HCT116 (cell line): ENCODE measurements at regions not wholly inside any gene's neighbourhood (a gene's known extent, or its start where the extent isn't known, plus 50 kb on each side); places are given as distances from the start of the nearest gene placed in this dataset.

Experiments
- ATAC-seq: fragments of 200-7000 bp; cut with Tn5 transposase; 2 replicates; pipeline ENCODE4 v1.9.1; 2020; ENCODE audit warnings: mild to moderate bottlenecking, moderate library complexity
- BruUV-seq: library from RNA; stranded (reverse); fragments of 400-500 nt; replicated peaks from 2 replicates; lab custom pipeline; 2021; lab: Mats Ljungman, UMichigan
- CTCF ChIA-PET: fragments of 300-600 bp; sonication (Branson Sonifier 250); formaldehyde crosslinking; loops from one replicate; lab custom pipeline; 2021; ENCODE audit warnings: antibody characterized with exemption; lab: Charles Lee
- POLR2A ChIA-PET: fragments of 300-600, 350-600 bp; sonication (Branson Sonifier 250); formaldehyde crosslinking; loops from one replicate; lab custom pipeline; 2021; ENCODE audit warnings: antibody characterized with exemption; lab: Charles Lee
- RAD21 ChIA-PET, 2 experiments: fragments of 300-600 bp; sonication (Branson Sonifier 250); formaldehyde crosslinking; loops; one replicate each; lab custom pipeline; 2023; ENCODE audit warnings: low total read pairs in 2 of 2; ENCODE audit not compliant: uncharacterized antibody in 2 of 2, unreplicated experiment in 2 of 2, low non-redundant PET in 1 of 2; lab: Charles Lee
- DNase-seq: peaks from one replicate; pipeline ENCODE4 v3.0.0-alpha.2; 2010; ENCODE audit warnings: low read depth, low spot score
- H2AFZ ChIP-seq: fragments of 200-600 bp; shearing (Covaris generic), sonication (generic); 2 replicates; pipeline ENCODE4 v1.6.1; 2017; ENCODE audit warnings: low read depth, mixed run types, mixed read lengths, antibody characterized with exemption, low read length; ENCODE audit not compliant: poor library complexity, severe bottlenecking
- H3K27ac ChIP-seq: 2 replicates; pipeline ENCODE4 v1.5.1; 2012; ENCODE audit warnings: low read depth, low read length
- H3K27me3 ChIP-seq: fragments of 200-600 bp; sonication (generic); 2 replicates; pipeline ENCODE4 v1.6.1; 2016; ENCODE audit warnings: mixed run types, low read length, mixed read lengths; ENCODE audit not compliant: insufficient read depth
- H3K36me3 ChIP-seq, 2 experiments: fragments of 200-500 bp in 1 of 2; fragments of 200-600 bp in 1 of 2; sonication (Bioruptor generic) in 1 of 2; sonication (generic) in 1 of 2; 2 replicates each; pipeline versions ENCODE4 v1.5.1 to v1.6.1; 2014 to 2016; ENCODE audit warnings: low read length in 2 of 2, inconsistent platforms in 1 of 2, mixed read lengths in 1 of 2, mixed run types in 1 of 2; ENCODE audit not compliant: insufficient read depth in 2 of 2, control insufficient read depth in 1 of 2
- H3K4me1 ChIP-seq, 2 experiments: fragments of 200-600 bp in 1 of 2; sonication (generic) in 1 of 2; 2 replicates each; pipeline versions ENCODE4 v1.5.1 to v1.6.1; 2012 to 2017; ENCODE audit warnings: low read length in 2 of 2, inconsistent platforms in 1 of 2, mild to moderate bottlenecking in 1 of 2, mixed read lengths in 1 of 2, mixed run types in 1 of 2, moderate library complexity in 1 of 2; ENCODE audit not compliant: insufficient read depth in 2 of 2, control insufficient read depth in 1 of 2
- H3K4me2 ChIP-seq: fragments of 200-600 bp; sonication (generic); 2 replicates; pipeline ENCODE4 v1.6.1; 2017; ENCODE audit warnings: mixed run types, low read length, mixed read lengths
- H3K4me3 ChIP-seq, 2 experiments: fragments of 200-600 bp in 1 of 2; sonication (generic) in 1 of 2; replicated peaks in 1 of 2; 2 replicates each; pipeline ENCODE4 v1.5.1; 2011 to 2016; ENCODE audit warnings: low read length in 2 of 2, control low read depth in 1 of 2, low read depth in 1 of 2, mild to moderate bottlenecking in 1 of 2, mixed read lengths in 1 of 2, mixed run types in 1 of 2
- H3K79me2 ChIP-seq: fragments of 200-600 bp; sonication (generic); 2 replicates; pipeline ENCODE4 v1.6.1; 2017; ENCODE audit warnings: mild to moderate bottlenecking, mixed run types, low read length, moderate library complexity, mixed read lengths; ENCODE audit not compliant: insufficient read depth
- H3K9ac ChIP-seq: fragments of 200-600 bp; sonication (generic); 2 replicates; pipeline ENCODE4 v1.6.1; 2016; ENCODE audit warnings: low read length, mixed read lengths
- H3K9me2 ChIP-seq: fragments of 200-600 bp; sonication (generic), shearing (Covaris generic); 2 replicates; pipeline ENCODE4 v1.6.1; 2017; ENCODE audit warnings: mixed run types, mild to moderate bottlenecking, moderate library complexity; ENCODE audit not compliant: insufficient read depth
- H3K9me3 ChIP-seq, 2 experiments: fragments of 200-500 bp in 1 of 2; fragments of 200-600 bp in 1 of 2; sonication (Bioruptor generic) in 1 of 2; sonication (generic) in 1 of 2; 2 replicates each; pipeline ENCODE4 v1.6.1; 2014 to 2017; ENCODE audit warnings: low read length in 2 of 2, mixed read lengths in 2 of 2, inconsistent platforms in 1 of 2, low read depth in 1 of 2, mild to moderate bottlenecking in 1 of 2, mixed run types in 1 of 2, moderate library complexity in 1 of 2; ENCODE audit not compliant: control insufficient read depth in 1 of 2, insufficient read depth in 1 of 2
- H4K20me1 ChIP-seq: fragments of 200-600 bp; sonication (generic), shearing (Covaris generic); 2 replicates; pipeline ENCODE4 v1.6.1; 2017; ENCODE audit warnings: mixed run types, mild to moderate bottlenecking, moderate library complexity; ENCODE audit not compliant: insufficient read depth
- EGR1 ChIP-seq: IDR thresholded peaks from 2 replicates; pipeline ENCODE4 v1.6.1; 2012; ENCODE audit warnings: low read depth
- ELF1 ChIP-seq: IDR thresholded peaks from 2 replicates; pipeline ENCODE4 v1.6.1; 2012; ENCODE audit warnings: low read depth, borderline replicate concordance
- EZH2phosphoT487 ChIP-seq: fragments of 200-600 bp; IDR thresholded peaks from 2 replicates; pipeline ENCODE4 v1.6.1; 2018; ENCODE audit warnings: antibody characterized with exemption, borderline replicate concordance
- FOSL1 ChIP-seq: IDR thresholded peaks from 2 replicates; pipeline ENCODE4 v1.6.1; 2012; ENCODE audit warnings: low read depth
- POLR2AphosphoS5 ChIP-seq: IDR thresholded peaks from 2 replicates; pipeline ENCODE4 v1.6.1; 2011; ENCODE audit warnings: mild to moderate bottlenecking, low read depth, low read length, moderate library complexity
- TCF7L2 ChIP-seq: IDR thresholded peaks from 2 replicates; pipeline ENCODE4 v1.7.0; 2011; ENCODE audit warnings: borderline replicate concordance, inconsistent platforms; ENCODE audit not compliant: insufficient read depth, insufficient read length; ENCODE audit errors: extremely low read depth
- ZFX ChIP-seq: fragments of 450-650 bp; IDR thresholded peaks from 2 replicates; pipeline ENCODE4 v1.6.1; 2017
- intact Hi-C: fragments of 100-400 bp; cut with micrococcal nuclease; formaldehyde crosslinking; loops from 2 replicates; pipeline ENCODE4 v1.10.0; 2022
- TF ChIP-seq, protein P1 (sequence below), 3 experiments: fragments of 200-600 bp in 1 of 3; sonication (generic) in 1 of 3; IDR thresholded peaks in 2 of 3; conservative IDR thresholded peaks in 1 of 3; 2 replicates each; pipeline ENCODE4 v1.5.1; 2012 to 2017; ENCODE audit warnings: low read depth in 2 of 3, low read length in 2 of 3, antibody characterized with exemption in 1 of 3, borderline replicate concordance in 1 of 3, control low read depth in 1 of 3, mild to moderate bottlenecking in 1 of 3, mixed read lengths in 1 of 3, mixed run types in 1 of 3, moderate library complexity in 1 of 3; ENCODE audit not compliant: insufficient read depth in 1 of 3
- TF ChIP-seq, protein P2 (sequence below): IDR thresholded peaks from 2 replicates; pipeline ENCODE4 v1.6.1; 2011; ENCODE audit warnings: mild to moderate bottlenecking, low read length, moderate library complexity; ENCODE audit not compliant: insufficient replicate concordance; ENCODE audit errors: extremely low read depth
- TF ChIP-seq, protein P3 (sequence below): IDR thresholded peaks from 2 replicates; pipeline ENCODE4 v1.6.1; 2012

DNA sequence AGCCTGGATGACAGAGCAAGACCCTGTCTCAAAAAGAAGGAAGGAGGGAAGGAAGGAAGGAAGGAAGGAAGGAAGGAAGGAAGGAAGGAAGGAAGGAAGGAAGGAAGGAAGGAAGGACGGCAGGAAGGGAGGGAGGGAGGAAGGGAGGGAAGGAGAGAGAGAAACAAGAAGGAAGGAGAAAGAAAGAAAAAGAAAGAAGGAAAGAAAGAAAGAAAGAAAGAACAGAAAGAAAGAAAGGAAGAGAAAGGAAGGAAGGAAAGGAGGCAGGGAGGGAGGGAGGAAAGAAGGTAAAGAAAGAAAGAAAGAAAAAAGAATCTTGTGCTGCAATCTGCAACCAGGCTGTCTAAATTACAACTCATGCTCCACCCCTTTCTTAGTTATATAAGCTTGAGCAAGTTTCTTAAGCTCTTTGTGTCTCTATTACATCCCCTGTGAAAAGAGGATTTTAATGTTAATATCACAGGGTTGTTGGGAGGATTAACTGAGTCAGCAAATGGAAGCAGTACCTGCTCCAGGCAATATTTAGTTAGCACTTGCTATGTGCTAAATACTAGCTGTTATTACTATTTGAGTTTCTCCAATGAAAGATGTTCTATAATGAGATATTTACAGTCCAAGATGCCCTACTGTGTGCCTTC lies 917.9 kb upstream of the AUTS2 start:
- ATAC-seq (no peak), DNase-seq (no peak)
- Histone ChIP-seq H3K4me3 (no peak overlapping the region), H2AFZ (no peak overlapping the region), H3K4me1 (no peaks in the 10 kb centered on the region), H3K27me3 (no peaks in the 10 kb centered on the region), H3K9ac (no peak overlapping the region), H3K27ac (no peak overlapping the region), H3K79me2 (no peaks in the 10 kb centered on the region), H3K4me2 (no peak overlapping the region), H3K9me2 (no peaks in the 10 kb centered on the region), H3K36me3 (no peaks in the 10 kb centered on the region), H4K20me1 (no peaks in the 10 kb centered on the region), H3K9me3 (peaks cover 0 to 7% of the 10 kb centered on the region in 2 experiments; a peak in 2 of 4 replicates)
- ChIA-PET POLR2A (no interaction called here), RAD21 (no interaction called here), CTCF (no interaction called here)
- intact Hi-C loops: no loop called here
- no TSS peak for BruUV-seq
- TF ChIP-seq, protein P1, sequence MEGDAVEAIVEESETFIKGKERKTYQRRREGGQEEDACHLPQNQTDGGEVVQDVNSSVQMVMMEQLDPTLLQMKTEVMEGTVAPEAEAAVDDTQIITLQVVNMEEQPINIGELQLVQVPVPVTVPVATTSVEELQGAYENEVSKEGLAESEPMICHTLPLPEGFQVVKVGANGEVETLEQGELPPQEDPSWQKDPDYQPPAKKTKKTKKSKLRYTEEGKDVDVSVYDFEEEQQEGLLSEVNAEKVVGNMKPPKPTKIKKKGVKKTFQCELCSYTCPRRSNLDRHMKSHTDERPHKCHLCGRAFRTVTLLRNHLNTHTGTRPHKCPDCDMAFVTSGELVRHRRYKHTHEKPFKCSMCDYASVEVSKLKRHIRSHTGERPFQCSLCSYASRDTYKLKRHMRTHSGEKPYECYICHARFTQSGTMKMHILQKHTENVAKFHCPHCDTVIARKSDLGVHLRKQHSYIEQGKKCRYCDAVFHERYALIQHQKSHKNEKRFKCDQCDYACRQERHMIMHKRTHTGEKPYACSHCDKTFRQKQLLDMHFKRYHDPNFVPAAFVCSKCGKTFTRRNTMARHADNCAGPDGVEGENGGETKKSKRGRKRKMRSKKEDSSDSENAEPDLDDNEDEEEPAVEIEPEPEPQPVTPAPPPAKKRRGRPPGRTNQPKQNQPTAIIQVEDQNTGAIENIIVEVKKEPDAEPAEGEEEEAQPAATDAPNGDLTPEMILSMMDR (IDR thresholded peaks at IDR 0.05 in 2 of 3, conservative IDR thresholded peaks at IDR 0.05 in 1 of 3; ENCODE audit: borderline replicate concordance in 1 of 3, insufficient read depth in 1 of 3, low read depth in 2 of 3, low read length in 2 of 3): no peak
- TF ChIP-seq ELF1: no peak
- no peak for TF ChIP-seq ZFX
- TF ChIP-seq EZH2phosphoT487: no peak
- TF ChIP-seq FOSL1: no peak
- TF ChIP-seq, protein P2, sequence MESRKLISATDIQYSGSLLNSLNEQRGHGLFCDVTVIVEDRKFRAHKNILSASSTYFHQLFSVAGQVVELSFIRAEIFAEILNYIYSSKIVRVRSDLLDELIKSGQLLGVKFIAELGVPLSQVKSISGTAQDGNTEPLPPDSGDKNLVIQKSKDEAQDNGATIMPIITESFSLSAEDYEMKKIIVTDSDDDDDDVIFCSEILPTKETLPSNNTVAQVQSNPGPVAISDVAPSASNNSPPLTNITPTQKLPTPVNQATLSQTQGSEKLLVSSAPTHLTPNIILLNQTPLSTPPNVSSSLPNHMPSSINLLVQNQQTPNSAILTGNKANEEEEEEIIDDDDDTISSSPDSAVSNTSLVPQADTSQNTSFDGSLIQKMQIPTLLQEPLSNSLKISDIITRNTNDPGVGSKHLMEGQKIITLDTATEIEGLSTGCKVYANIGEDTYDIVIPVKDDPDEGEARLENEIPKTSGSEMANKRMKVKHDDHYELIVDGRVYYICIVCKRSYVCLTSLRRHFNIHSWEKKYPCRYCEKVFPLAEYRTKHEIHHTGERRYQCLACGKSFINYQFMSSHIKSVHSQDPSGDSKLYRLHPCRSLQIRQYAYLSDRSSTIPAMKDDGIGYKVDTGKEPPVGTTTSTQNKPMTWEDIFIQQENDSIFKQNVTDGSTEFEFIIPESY: no peak
- TF ChIP-seq EGR1: no peak
- TF ChIP-seq, protein P3, sequence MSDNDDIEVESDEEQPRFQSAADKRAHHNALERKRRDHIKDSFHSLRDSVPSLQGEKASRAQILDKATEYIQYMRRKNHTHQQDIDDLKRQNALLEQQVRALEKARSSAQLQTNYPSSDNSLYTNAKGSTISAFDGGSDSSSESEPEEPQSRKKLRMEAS: no peak
- TF ChIP-seq POLR2AphosphoS5: no peak
- no peak for TF ChIP-seq TCF7L2
